Transverse colon (tissue), 4 donors: ENCODE measurements at regions not wholly inside any gene's neighbourhood (a gene's known extent, or its start where the extent isn't known, plus 50 kb on each side); places are given as distances from the start of the nearest gene placed in this dataset.
A peak's percentile ranks its signal among the peaks of the same experiment; 100 is the strongest.

Experiments used
- DNase-seq: peaks from one replicate; pipeline ENCODE4 v3.0.0-alpha.2; 2019
- H3K27ac ChIP-seq, 4 donors: fragments of 200-600 bp; sonication (generic); 2 replicates each; pipeline ENCODE4 v1.5.1; 2016 to 2018; ENCODE audit warnings: inconsistent platforms in 4 of 4
- H3K27me3 ChIP-seq: fragments of 200-600 bp; sonication (generic); 2 replicates; pipeline ENCODE4 v1.5.1; 2017; ENCODE audit warnings: inconsistent platforms
- H3K36me3 ChIP-seq, 4 donors: fragments of 200-600 bp; sonication (generic); 2 replicates each; pipeline ENCODE4 v1.5.1; 2017 to 2019; ENCODE audit warnings: inconsistent platforms in 4 of 4
- H3K4me1 ChIP-seq, 4 donors: fragments of 200-600 bp; sonication (generic); 2 replicates each; pipeline ENCODE4 v1.5.1; 2017 to 2020; ENCODE audit warnings: inconsistent platforms in 4 of 4
- H3K4me3 ChIP-seq, 4 donors: fragments of 200-600 bp; sonication (generic); 1 replicate in 1 of 4; 2 replicates in 3 of 4; pipeline versions ENCODE4 v1.5.1 to v1.6.1; 2017 to 2019; ENCODE audit warnings: inconsistent platforms in 4 of 4
- H3K9me3 ChIP-seq, 2 donors: fragments of 200-600 bp; sonication (generic); 2 replicates each; pipeline ENCODE4 v1.5.1; 2017 to 2019; ENCODE audit warnings: inconsistent platforms in 2 of 2
- EP300 ChIP-seq: sonication (generic); formaldehyde crosslinking; IDR thresholded peaks from one replicate; pipeline ENCODE4 v1.6.1; 2017; ENCODE audit warnings: antibody characterized with exemption, low read depth
- POLR2A ChIP-seq: fragments of 450-650 bp; IDR thresholded peaks from one replicate; pipeline ENCODE4 v1.6.1; 2016; ENCODE audit warnings: antibody characterized with exemption, mild to moderate bottlenecking, moderate library complexity
- POLR2AphosphoS5 ChIP-seq, 3 donors: sonication (generic); formaldehyde crosslinking; IDR thresholded peaks; one replicate each; pipeline ENCODE4 v1.6.1; 2016; ENCODE audit warnings: antibody characterized with exemption in 3 of 3
- WGBS, 2 donors: methylation state at CpG; one replicate each; pipeline ENCODE4 v1.1.5; 2018; ENCODE audit warnings: low coverage in 1 of 2; 5-methylcytosine and 5-hydroxymethylcytosine counted together
- in situ Hi-C, 4 donors: fragments of 200-750 bp; cut with MboI; loops; one replicate each; pipeline versions ENCODE4 v1.15.0 to v1.15.1; 2017; ENCODE audit warnings: low sequenced_read_pairs in 3 of 4, low pct_ligation_motif_present in 1 of 4, low pct_unique_long_range_greater_than_20kb in 1 of 4
- intact Hi-C: fragments of 100-400 bp; cut with DNase I; formaldehyde crosslinking; loops from one replicate; pipeline ENCODE4 v1.15.1; 2023; ENCODE audit warnings: low total_unique reads
- TF ChIP-seq, protein P1 (sequence below), 5 experiments: fragments of 200-600 bp in 3 of 5; fragments of 450-650 bp in 2 of 5; sonication (generic) in 3 of 5; IDR thresholded peaks; 1 replicate in 2 of 5; 2 replicates in 3 of 5; pipeline ENCODE4 v1.5.1; 2016 to 2017; ENCODE audit warnings: antibody characterized with exemption in 5 of 5, inconsistent platforms in 3 of 5, mild to moderate bottlenecking in 2 of 5, moderate library complexity in 1 of 5

DNA sequence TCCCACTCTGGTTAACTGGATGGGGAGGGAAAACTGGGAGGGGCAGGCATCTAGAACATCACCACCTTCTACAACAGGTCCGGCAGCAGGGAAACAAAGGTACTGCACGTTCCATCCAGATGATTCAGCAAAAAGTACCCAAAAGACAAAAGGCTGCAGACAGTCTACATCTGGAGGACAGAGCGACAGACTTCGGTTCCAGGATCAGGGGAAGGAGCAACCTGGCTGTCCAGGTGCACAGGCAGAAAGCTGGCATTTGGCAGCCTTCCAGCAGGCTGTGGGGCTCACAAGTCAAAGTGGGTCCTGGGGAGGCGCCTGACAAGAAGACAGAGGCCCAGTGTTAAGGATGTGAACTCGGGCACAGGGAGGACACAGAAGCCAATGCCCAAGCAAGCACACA lies 202.9 kb downstream of the SUCLA2 start:
- in situ Hi-C loops, result no loop called here

DNA sequence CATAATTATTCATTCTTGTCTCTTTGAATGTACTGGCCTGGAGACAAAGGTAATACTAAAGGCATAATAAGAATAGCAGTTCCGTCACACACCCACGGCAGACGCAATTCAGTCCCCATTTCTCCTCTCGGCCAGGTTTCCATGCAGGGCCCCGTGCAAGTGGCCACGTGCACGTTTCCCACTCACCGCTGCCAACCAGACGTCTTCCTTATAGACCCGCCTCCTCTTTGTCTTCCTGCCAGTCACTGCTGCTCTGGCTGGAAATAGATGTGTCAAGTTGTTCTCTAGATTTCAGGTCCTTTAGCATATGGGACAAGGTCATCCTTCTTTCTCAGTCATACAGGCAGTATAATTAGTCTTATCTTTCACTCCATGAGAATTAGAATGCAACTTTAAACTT lies 204.3 kb downstream of the SUCLA2 start:
- Histone ChIP-seq H3K27me3 (no peaks in the 10 kb centered on the region), H3K27ac (no peak overlapping the region), H3K9me3 (no peaks in the 10 kb centered on the region), H3K4me3 (no peak overlapping the region), H3K4me1 (no peaks in the 10 kb centered on the region), H3K36me3 (no peaks in the 10 kb centered on the region)
- intact Hi-C loops (no loop called here), in situ Hi-C loops (no loop called here)
- no peak for DNase-seq
- TF ChIP-seq POLR2AphosphoS5 (IDR thresholded peaks at IDR 0.05) (no peak), EP300 (no peak), POLR2A (no peak)
- TF ChIP-seq, protein P1, sequence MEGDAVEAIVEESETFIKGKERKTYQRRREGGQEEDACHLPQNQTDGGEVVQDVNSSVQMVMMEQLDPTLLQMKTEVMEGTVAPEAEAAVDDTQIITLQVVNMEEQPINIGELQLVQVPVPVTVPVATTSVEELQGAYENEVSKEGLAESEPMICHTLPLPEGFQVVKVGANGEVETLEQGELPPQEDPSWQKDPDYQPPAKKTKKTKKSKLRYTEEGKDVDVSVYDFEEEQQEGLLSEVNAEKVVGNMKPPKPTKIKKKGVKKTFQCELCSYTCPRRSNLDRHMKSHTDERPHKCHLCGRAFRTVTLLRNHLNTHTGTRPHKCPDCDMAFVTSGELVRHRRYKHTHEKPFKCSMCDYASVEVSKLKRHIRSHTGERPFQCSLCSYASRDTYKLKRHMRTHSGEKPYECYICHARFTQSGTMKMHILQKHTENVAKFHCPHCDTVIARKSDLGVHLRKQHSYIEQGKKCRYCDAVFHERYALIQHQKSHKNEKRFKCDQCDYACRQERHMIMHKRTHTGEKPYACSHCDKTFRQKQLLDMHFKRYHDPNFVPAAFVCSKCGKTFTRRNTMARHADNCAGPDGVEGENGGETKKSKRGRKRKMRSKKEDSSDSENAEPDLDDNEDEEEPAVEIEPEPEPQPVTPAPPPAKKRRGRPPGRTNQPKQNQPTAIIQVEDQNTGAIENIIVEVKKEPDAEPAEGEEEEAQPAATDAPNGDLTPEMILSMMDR (IDR thresholded peaks at IDR 0.05), result no peak
- 74 to 86% methylated on average over 7 to 10 of the region's 10 CpGs for WGBS, 2 donors

More for the DNA sequence above, 202.9 kb downstream of the SUCLA2 start:
- no peak for DNase-seq
- no peak for TF ChIP-seq EP300
- no peak for TF ChIP-seq POLR2A
- TF ChIP-seq, protein P1 (IDR thresholded peaks at IDR 0.05), result no peak
- no peak for TF ChIP-seq POLR2AphosphoS5 (IDR thresholded peaks at IDR 0.05)
- no peak overlapping the region for H3K4me3 ChIP-seq
- H3K27ac ChIP-seq, result no peak overlapping the region
- intact Hi-C loops, result no loop called here
- H3K4me1 ChIP-seq, result no peaks in the 10 kb centered on the region
- WGBS, 2 donors, result 80 to 88% methylated on average over 1 to 6 of the region's 6 CpGs
- no peaks in the 10 kb centered on the region for H3K9me3 ChIP-seq
- no peaks in the 10 kb centered on the region for H3K36me3 ChIP-seq
- no peaks in the 10 kb centered on the region for H3K27me3 ChIP-seq

DNA sequence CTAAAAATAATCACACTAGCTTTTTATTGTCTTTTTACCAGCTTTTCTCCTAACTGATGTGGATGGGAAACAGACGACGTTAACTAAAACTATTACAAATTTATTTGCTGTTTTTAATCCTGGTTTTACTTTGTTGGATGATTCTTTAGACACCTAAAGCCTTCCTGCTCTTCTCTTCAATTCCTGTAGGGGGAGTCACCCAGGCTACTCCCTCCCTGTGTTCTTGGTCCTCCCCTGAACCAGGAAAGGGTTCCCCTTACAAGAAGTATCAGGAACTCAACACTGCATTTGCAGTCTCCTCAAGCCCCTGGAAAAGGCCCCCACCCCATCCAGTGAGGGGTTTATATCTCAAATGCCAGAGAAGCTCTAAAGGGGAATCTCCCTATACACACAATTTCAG lies 206.1 kb downstream of the SUCLA2 start:
- 33 to 60% methylated on average over 2 of the region's 2 CpGs for WGBS, 2 donors
- no peaks in the 10 kb centered on the region for H3K4me1 ChIP-seq

DNA sequence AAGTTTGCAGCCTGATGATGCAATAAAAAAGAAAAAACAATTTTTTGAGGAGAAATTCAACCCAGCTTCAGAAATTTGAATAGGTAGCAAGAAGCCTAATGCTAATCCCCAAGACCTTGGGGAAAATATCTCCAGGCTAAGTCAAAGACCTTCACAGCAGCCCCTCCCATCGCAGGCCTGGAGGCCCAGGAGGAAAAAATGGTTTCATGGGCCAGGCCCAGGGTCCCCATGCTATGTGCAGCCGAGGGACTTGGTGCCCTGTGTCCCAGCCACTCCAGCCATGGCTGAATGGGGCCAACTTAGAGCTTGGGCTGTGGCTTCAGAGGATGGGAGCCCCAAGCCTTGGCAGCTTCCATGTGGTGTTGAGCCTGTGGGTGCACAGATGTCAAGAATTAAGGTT lies 210.3 kb downstream of the SUCLA2 start:
- intact Hi-C loops, result no loop called here
- no peak for DNase-seq
- TF ChIP-seq POLR2A (no peak), EP300 (no peak), POLR2AphosphoS5 (IDR thresholded peaks at IDR 0.05) (no peak)
- TF ChIP-seq, protein P1 (IDR thresholded peaks at IDR 0.05), result no peak
- H3K27me3 ChIP-seq, result no peaks in the 10 kb centered on the region
- no peaks in the 10 kb centered on the region for H3K9me3 ChIP-seq
- H3K27ac ChIP-seq, result no peak overlapping the region
- H3K4me3 ChIP-seq, result no peak overlapping the region
- WGBS, 2 donors, result 64% methylated on average over 2 of the region's 2 CpGs; no CpG with 5 or more reads in 1 of the 2 donors
- no peaks in the 10 kb centered on the region for H3K4me1 ChIP-seq
- in situ Hi-C loops, result no loop called here
- no peaks in the 10 kb centered on the region for H3K36me3 ChIP-seq

More for the DNA sequence above, 206.1 kb downstream of the SUCLA2 start:
- no peak overlapping the region for H3K27ac ChIP-seq
- no peaks in the 10 kb centered on the region for H3K27me3 ChIP-seq
- no peaks in the 10 kb centered on the region for H3K9me3 ChIP-seq
- TF ChIP-seq POLR2AphosphoS5 (IDR thresholded peaks at IDR 0.05) (no peak), EP300 (no peak), POLR2A (no peak)
- TF ChIP-seq, protein P1 (IDR thresholded peaks at IDR 0.05), result peak in 2 of 5 experiments; percentile 14 to 29
- in situ Hi-C loops (no loop called here), intact Hi-C loops (no loop called here)
- DNase-seq, result no peak
- H3K36me3 ChIP-seq, result no peaks in the 10 kb centered on the region
- H3K4me3 ChIP-seq, result no peak overlapping the region
